ENCODE measurements at regions not wholly inside any gene's neighbourhood (a gene's known extent, or its start where the extent isn't known, plus 50 kb on each side); places are given as distances from the start of the nearest gene placed in this dataset.

DNA sequence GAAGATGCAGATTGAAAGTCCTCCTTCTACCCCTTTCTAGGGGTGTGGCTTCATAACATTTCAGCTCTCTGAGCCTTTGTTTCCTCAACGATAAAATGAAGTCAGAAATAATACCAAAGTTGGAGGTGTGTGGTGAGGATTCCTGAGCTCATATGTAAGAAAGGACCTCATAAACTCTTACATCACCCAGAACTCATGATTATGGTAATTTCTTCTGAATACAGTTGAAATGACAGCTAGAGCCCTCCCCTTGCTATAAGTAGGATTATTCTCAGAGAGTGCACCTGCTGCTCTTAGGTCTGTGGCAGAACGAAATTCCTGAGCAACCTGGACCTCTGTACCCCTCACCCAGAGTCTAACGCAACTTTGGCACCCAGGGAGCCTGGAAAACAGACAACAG, 291.4 kb upstream of the KLF4 start:
- Histone ChIP-seq H3K9ac (replicated peaks; ENCODE audit: extremely low read depth, insufficient read depth, low read length) (no peak overlapping the region), H2AFZ (ENCODE audit: low read depth, low read length) (no peak overlapping the region), H3K27ac (ENCODE audit: insufficient read depth, low read depth, low read length) (no peak overlapping the region), H3K4me1 (ENCODE audit: control insufficient read depth, extremely low read depth, insufficient read depth, low read length) (no peaks in the 10 kb centered on the region), H3K4me2 (ENCODE audit: insufficient read depth, low read length) (no peak overlapping the region), H3K79me2 (ENCODE audit: control insufficient read depth, insufficient read depth, low read length) (no peaks in the 10 kb centered on the region), H3K9me3 (replicated peaks; ENCODE audit: control insufficient read depth, insufficient read depth, low read length) (no peaks in the 10 kb centered on the region), H4K20me1 (replicated peaks; ENCODE audit: control insufficient read depth, extremely low read depth, insufficient read depth, low read length) (no peaks in the 10 kb centered on the region), H3K36me3 (ENCODE audit: control insufficient read depth in 2 of 2, extremely low read depth in 1 of 2, insufficient read depth in 2 of 2, low read length in 2 of 2) (no peaks in the 10 kb centered on the region), H3K4me3 (replicated peaks in 1 of 3; ENCODE audit: insufficient read depth in 1 of 3, low read depth in 1 of 3, low read length in 3 of 3) (no peak overlapping the region), H3K9me1 (replicated peaks; ENCODE audit: control insufficient read depth, extremely low read depth, insufficient read depth, low read length) (no peaks in the 10 kb centered on the region), H3K27me3 (ENCODE audit: control insufficient read depth in 2 of 2, insufficient read depth in 2 of 2, low read length in 2 of 2) (no peaks in the 10 kb centered on the region)
- CTCF ChIA-PET, result interaction anchor here (0.6 to 1.1 kb wide), 4 partner anchors 9 to 23 kb away, joined by 3 read pairs; no protein-coding TSS in a partner anchor
- intact Hi-C loops (cut with micrococcal nuclease) (no loop called here), dilution Hi-C loops (cut with MboI; ENCODE audit: extremely low pct_ligation_motif_present, low sequenced_read_pairs) (no loop called here)
- BruUV-seq (replicated peaks), result no TSS peak
- DNase-seq (ENCODE audit: low read depth, low spot score) (no peak), FAIRE-seq (no peak)
- TF ChIP-seq GATA2 (IDR thresholded peaks at IDR 0.05; ENCODE audit: insufficient read depth, insufficient read length, low read depth, low read length) (no peak), FOS (IDR thresholded peaks at IDR 0.05; ENCODE audit: borderline replicate concordance, insufficient read depth, low read length) (no peak), JUN (IDR thresholded peaks at IDR 0.05; ENCODE audit: borderline replicate concordance, insufficient read depth, insufficient read length, low read depth) (no peak)
- POLR2A ChIA-PET, result no interaction called here

DNA sequence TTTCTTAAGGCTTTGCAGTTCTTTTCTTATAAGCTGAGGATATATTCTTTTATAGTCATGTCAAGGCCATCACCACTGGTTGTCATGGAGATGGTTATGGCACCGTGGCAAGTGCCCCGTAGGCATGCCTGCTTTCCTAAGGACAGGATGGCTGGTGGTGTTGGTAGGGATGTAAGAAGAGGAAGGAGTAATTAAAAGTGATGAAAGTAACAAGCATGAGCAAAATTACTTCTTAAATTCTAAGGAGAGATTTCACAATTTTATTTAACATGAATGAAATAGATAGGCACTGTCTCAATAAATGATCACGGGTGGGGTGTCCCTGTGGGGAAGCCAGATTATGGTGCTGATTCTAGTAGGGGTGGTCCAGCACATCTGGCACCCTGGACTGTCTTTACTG, 290.2 kb upstream of the KLF4 start:
- no peaks in the 10 kb centered on the region for H3K27me3 ChIP-seq (ENCODE audit: control insufficient read depth in 2 of 2, insufficient read depth in 2 of 2, low read length in 2 of 2)
- H3K4me2 ChIP-seq (ENCODE audit: insufficient read depth, low read length), result no peak overlapping the region
- BruUV-seq (replicated peaks), result no TSS peak
- H3K36me3 ChIP-seq (ENCODE audit: control insufficient read depth in 2 of 2, extremely low read depth in 1 of 2, insufficient read depth in 2 of 2, low read length in 2 of 2), result no peaks in the 10 kb centered on the region
- no peaks in the 10 kb centered on the region for H3K4me1 ChIP-seq (ENCODE audit: control insufficient read depth, extremely low read depth, insufficient read depth, low read length)
- H2AFZ ChIP-seq (ENCODE audit: low read depth, low read length), result no peak overlapping the region
- FAIRE-seq (no peak), DNase-seq (ENCODE audit: low read depth, low spot score) (no peak)
- H3K79me2 ChIP-seq (ENCODE audit: control insufficient read depth, insufficient read depth, low read length), result no peaks in the 10 kb centered on the region
- no peaks in the 10 kb centered on the region for H4K20me1 ChIP-seq (replicated peaks; ENCODE audit: control insufficient read depth, extremely low read depth, insufficient read depth, low read length)
- no peak overlapping the region for H3K4me3 ChIP-seq (replicated peaks in 1 of 3; ENCODE audit: insufficient read depth in 1 of 3, low read depth in 1 of 3, low read length in 3 of 3)
- H3K9me3 ChIP-seq (replicated peaks; ENCODE audit: control insufficient read depth, insufficient read depth, low read length), result no peaks in the 10 kb centered on the region
- ChIA-PET POLR2A (interaction anchor here (0.6 kb wide), 1 partner anchor 519 kb away, joined by 4 read pairs; no protein-coding TSS in a partner anchor), CTCF (interaction anchor here (1.5 kb wide), 1 partner anchor 80 kb away, joined by 3 read pairs; no protein-coding TSS in a partner anchor)
- no peak for TF ChIP-seq MYC (IDR thresholded peaks at IDR 0.05; ENCODE audit: low read depth, low read length)
- TF ChIP-seq POLR2AphosphoS5 (IDR thresholded peaks at IDR 0.05; ENCODE audit: insufficient read depth, low read depth, low read length), result no peak
- no peak for TF ChIP-seq JUN (IDR thresholded peaks at IDR 0.05; ENCODE audit: borderline replicate concordance, insufficient read depth, insufficient read length, low read depth)
- TF ChIP-seq, protein P1, sequence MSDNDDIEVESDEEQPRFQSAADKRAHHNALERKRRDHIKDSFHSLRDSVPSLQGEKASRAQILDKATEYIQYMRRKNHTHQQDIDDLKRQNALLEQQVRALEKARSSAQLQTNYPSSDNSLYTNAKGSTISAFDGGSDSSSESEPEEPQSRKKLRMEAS (IDR thresholded peaks at IDR 0.05; ENCODE audit: insufficient read depth, insufficient read length), result no peak
- TF ChIP-seq, protein P2, sequence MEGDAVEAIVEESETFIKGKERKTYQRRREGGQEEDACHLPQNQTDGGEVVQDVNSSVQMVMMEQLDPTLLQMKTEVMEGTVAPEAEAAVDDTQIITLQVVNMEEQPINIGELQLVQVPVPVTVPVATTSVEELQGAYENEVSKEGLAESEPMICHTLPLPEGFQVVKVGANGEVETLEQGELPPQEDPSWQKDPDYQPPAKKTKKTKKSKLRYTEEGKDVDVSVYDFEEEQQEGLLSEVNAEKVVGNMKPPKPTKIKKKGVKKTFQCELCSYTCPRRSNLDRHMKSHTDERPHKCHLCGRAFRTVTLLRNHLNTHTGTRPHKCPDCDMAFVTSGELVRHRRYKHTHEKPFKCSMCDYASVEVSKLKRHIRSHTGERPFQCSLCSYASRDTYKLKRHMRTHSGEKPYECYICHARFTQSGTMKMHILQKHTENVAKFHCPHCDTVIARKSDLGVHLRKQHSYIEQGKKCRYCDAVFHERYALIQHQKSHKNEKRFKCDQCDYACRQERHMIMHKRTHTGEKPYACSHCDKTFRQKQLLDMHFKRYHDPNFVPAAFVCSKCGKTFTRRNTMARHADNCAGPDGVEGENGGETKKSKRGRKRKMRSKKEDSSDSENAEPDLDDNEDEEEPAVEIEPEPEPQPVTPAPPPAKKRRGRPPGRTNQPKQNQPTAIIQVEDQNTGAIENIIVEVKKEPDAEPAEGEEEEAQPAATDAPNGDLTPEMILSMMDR (IDR thresholded peaks at IDR 0.05; ENCODE audit: extremely low read depth in 1 of 2, insufficient read depth in 1 of 2, low read depth in 1 of 2, low read length in 2 of 2), result no peak
- TF ChIP-seq FOS (IDR thresholded peaks at IDR 0.05; ENCODE audit: borderline replicate concordance, insufficient read depth, low read length), result no peak
- no peak for TF ChIP-seq GATA2 (IDR thresholded peaks at IDR 0.05; ENCODE audit: insufficient read depth, insufficient read length, low read depth, low read length)
- no peak for TF ChIP-seq POLR2A (IDR thresholded peaks at IDR 0.05; ENCODE audit: low read depth, low read length)
- TF ChIP-seq EZH2 (IDR thresholded peaks at IDR 0.05; ENCODE audit: borderline replicate concordance, low read depth, low read length, severe bottlenecking), result no peak
- intact Hi-C loops (cut with micrococcal nuclease) (no loop called here), dilution Hi-C loops (cut with MboI; ENCODE audit: extremely low pct_ligation_motif_present, low sequenced_read_pairs) (no loop called here)
- H3K27ac ChIP-seq (ENCODE audit: insufficient read depth, low read depth, low read length), result no peak overlapping the region
- H3K9me1 ChIP-seq (replicated peaks; ENCODE audit: control insufficient read depth, extremely low read depth, insufficient read depth, low read length), result no peaks in the 10 kb centered on the region
- H3K9ac ChIP-seq (replicated peaks; ENCODE audit: extremely low read depth, insufficient read depth, low read length), result no peak overlapping the region

Data from endothelial cell of umbilical vein (primary cell).